ENCODE measurements at regions not wholly inside any gene's neighbourhood (a gene's known extent, or its start where the extent isn't known, plus 50 kb on each side); places are given as distances from the start of the nearest gene placed in this dataset.

GRCh38 chr11:15471048-15471894 lies 356.5 kb downstream of the INSC start:
- WGBS, 10 experiments: 20 to 96% (median 90%) methylated on average over 1 to 6 of the region's 7 CpGs; no CpG with 5 or more reads in 3 of the 10 experiments
- in situ Hi-C loops (cut with MboI; ENCODE audit: low pct_unique_long_range_greater_than_20kb in 2 of 9, low sequenced_read_pairs in 9 of 9, unreplicated experiment in 9 of 9): loop anchor here in 1 of 9 experiments (25.0 kb wide), 1 partner anchor 109 kb away; no protein-coding TSS in a partner anchor
- Histone ChIP-seq H3K4me3 (no peak overlapping the region), H3K27ac (no peak overlapping the region), H3K4me1 (replicated peaks in 1 of 2) (peaks cover 4 to 20% of the 10 kb centered on the region in 2 donors)
- ATAC-seq (replicated peaks in 6 of 8): no peak

DNA sequence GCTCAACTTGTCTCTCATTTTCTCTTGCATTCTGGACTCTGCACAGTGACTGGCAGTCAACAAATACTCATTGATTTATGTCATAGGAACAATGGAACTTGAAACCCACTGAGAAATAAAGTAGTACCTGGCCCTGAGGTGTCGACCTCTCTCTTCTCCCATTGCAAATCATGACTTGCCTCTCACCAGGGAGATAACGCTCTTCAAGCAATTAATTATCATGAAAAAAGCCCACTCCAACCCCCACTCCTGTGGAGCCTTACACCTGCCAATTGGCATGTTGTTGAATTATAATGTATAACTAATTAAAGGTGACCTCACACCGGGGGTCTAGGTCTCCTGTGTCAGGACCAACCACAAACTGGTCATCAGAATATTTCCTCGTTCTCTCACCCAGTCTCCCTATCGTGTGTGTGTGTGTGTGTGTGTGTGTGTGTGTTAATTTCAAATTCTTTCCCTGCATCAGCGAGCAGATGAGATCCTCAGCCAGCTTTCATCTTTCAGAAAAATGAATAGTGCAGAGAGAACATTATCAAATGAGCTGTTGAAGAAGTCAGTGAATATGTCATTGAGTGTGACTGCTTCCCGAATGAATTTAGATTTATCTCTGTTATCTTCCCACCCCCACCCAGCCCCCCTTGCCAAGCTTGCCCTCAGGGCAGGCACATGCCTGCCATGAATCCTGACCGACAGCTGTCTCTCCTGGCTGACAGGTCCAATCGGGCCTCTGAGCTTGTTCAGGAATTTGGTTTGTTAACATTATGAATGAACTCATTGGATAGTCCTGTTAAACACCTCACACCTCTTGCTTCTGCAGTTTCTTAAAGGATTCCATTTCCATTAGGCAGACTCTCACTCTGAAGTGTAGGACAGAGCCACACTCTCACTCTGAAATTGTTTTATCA lies 357.4 kb downstream of the INSC start:
- H3K4me3 ChIP-seq: no peak overlapping the region
- in situ Hi-C loops (cut with MboI; ENCODE audit: low pct_unique_long_range_greater_than_20kb in 2 of 9, low sequenced_read_pairs in 9 of 9, unreplicated experiment in 9 of 9): loop anchor here in 1 of 9 experiments (25.0 kb wide), 1 partner anchor 110 kb away; no protein-coding TSS in a partner anchor
- ATAC-seq (replicated peaks in 6 of 8): peak in 5 of 8 experiments; percentile 26 to 68 (median 58)

GRCh38 chr11:15473954-15474837 lies 359.5 kb downstream of the INSC start:
- no peak for ATAC-seq (replicated peaks in 6 of 8)
- in situ Hi-C loops (cut with MboI; ENCODE audit: low pct_unique_long_range_greater_than_20kb in 2 of 9, low sequenced_read_pairs in 9 of 9, unreplicated experiment in 9 of 9): loop anchor here in 1 of 9 experiments (25.0 kb wide), 1 partner anchor 112 kb away; no protein-coding TSS in a partner anchor
- no peak overlapping the region for H3K27ac ChIP-seq
- peaks cover 6 to 31% of the 10 kb centered on the region in 2 donors for H3K4me1 ChIP-seq (replicated peaks in 1 of 2)
- 20 to 96% (median 90%) methylated on average over 1 to 7 of the region's 8 CpGs for WGBS, 10 experiments
- H3K4me3 ChIP-seq: no peak overlapping the region

More for the DNA sequence above, 357.4 kb downstream of the INSC start:
- Histone ChIP-seq H3K27ac (no peak overlapping the region), H3K4me1 (replicated peaks in 1 of 2) (peaks cover 6 to 27% of the 10 kb centered on the region in 2 donors)
- WGBS, 10 experiments: 0 to 43% (median 25%) methylated on average over 1 to 6 of the region's 9 CpGs; no CpG with 5 or more reads in 3 of the 10 experiments

GRCh38 chr11:15476371-15476917 lies 361.7 kb downstream of the INSC start:
- peak in 5 of 8 experiments; percentile 87 to 97 (median 96) for ATAC-seq (replicated peaks in 6 of 8)
- Histone ChIP-seq H3K4me3 (no peak overlapping the region), H3K27ac (peak overlapping the region in 1 of 2 donors; percentile 8), H3K4me1 (replicated peaks in 1 of 2) (peaks cover 6 to 29% of the 10 kb centered on the region in 2 donors)
- in situ Hi-C loops (cut with MboI; ENCODE audit: low pct_unique_long_range_greater_than_20kb in 2 of 9, low sequenced_read_pairs in 9 of 9, unreplicated experiment in 9 of 9): no loop called here
- 0 to 83% (median 59%) methylated on average over 1 to 5 of the region's 5 CpGs; no CpG with 5 or more reads in 3 of the 10 experiments for WGBS, 10 experiments

DNA sequence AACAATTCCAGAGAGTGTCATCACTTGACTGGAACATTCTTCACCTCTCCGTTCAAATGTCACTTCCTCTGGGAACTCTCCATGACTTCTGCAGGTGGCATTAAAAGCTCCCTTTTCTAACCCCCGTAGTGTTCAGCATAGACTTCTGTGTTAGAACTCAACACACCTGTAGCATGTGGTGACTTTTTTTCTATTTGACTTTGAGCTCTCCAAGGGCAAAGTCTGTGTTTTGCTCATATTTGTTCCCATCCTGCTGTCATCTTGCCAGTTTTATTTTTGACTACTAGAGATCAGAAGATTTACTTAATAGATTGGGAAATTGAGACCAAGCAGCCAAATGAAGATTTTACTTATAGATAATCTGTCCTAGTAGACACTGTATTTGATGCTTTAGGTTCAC lies 367.1 kb downstream of the INSC start:
- no peak for ATAC-seq (replicated peaks in 6 of 8)
- WGBS, 10 experiments: 0 to 100% (median 36%) methylated on average over 1 to 2 of the region's 2 CpGs; no CpG with 5 or more reads in 2 of the 10 experiments
- H3K4me3 ChIP-seq: no peak overlapping the region
- peaks cover 0 to 6% of the 10 kb centered on the region in 2 donors for H3K4me1 ChIP-seq (replicated peaks in 1 of 2)
- H3K27ac ChIP-seq: no peak overlapping the region
- in situ Hi-C loops (cut with MboI; ENCODE audit: low pct_unique_long_range_greater_than_20kb in 2 of 9, low sequenced_read_pairs in 9 of 9, unreplicated experiment in 9 of 9): no loop called here

- Histone ChIP-seq H3K4me1 (replicated peaks in 1 of 2) (no peaks in the 10 kb centered on the region), H3K27ac (no peak overlapping the region), H3K4me3 (no peak overlapping the region)
- no peak for ATAC-seq (replicated peaks in 6 of 8)
- 0 to 100% (median 92%) methylated on average over 1 of the region's 1 CpG; no CpG with 5 or more reads in 2 of the 10 experiments for WGBS, 10 experiments
- in situ Hi-C loops (cut with MboI; ENCODE audit: low pct_unique_long_range_greater_than_20kb in 2 of 9, low sequenced_read_pairs in 9 of 9, unreplicated experiment in 9 of 9): no loop called here
Observed at GRCh38 chr11:15483205-15483604, 368.5 kb downstream of the INSC start.

DNA sequence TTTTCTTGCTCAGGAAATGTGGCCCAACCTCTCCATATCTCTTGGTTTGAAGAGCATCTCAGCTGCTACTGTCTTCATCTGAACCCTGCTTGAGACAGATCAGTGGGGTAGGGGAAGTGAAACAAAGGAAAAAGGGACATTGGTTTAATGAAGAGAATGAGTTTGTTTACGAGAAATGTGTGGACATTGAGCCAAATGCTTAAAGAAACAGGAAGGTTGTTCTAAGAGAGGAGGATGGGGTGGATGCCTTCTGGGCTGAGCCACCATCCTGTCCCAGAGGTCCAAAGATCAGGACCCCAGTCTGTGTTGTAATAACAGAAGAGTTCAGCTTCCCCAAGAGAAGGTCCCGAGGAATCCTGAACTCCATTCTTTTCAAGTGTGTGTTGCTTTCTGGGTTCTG lies 369.7 kb downstream of the INSC start:
- H3K4me3 ChIP-seq: no peak overlapping the region
- no peaks in the 10 kb centered on the region for H3K4me1 ChIP-seq (replicated peaks in 1 of 2)
- H3K27ac ChIP-seq: no peak overlapping the region
- no peak for ATAC-seq (replicated peaks in 6 of 8)
- 0 to 64% (median 13%) methylated on average over 1 to 2 of the region's 2 CpGs; no CpG with 5 or more reads in 4 of the 10 experiments for WGBS, 10 experiments
- in situ Hi-C loops (cut with MboI; ENCODE audit: low pct_unique_long_range_greater_than_20kb in 2 of 9, low sequenced_read_pairs in 9 of 9, unreplicated experiment in 9 of 9): no loop called here

GRCh38 chr11:15485432-15485831 lies 370.7 kb downstream of the INSC start:
- WGBS, 10 experiments: 0 to 100% (median 63%) methylated on average over 1 to 2 of the region's 2 CpGs; no CpG with 5 or more reads in 1 of the 10 experiments
- H3K27ac ChIP-seq: no peak overlapping the region
- ATAC-seq (replicated peaks in 6 of 8): no peak
- H3K4me1 ChIP-seq (replicated peaks in 1 of 2): no peaks in the 10 kb centered on the region
- in situ Hi-C loops (cut with MboI; ENCODE audit: low pct_unique_long_range_greater_than_20kb in 2 of 9, low sequenced_read_pairs in 9 of 9, unreplicated experiment in 9 of 9): no loop called here
- no peak overlapping the region for H3K4me3 ChIP-seq

- in situ Hi-C loops (cut with MboI; ENCODE audit: low pct_unique_long_range_greater_than_20kb in 2 of 9, low sequenced_read_pairs in 9 of 9, unreplicated experiment in 9 of 9): no loop called here
- Histone ChIP-seq H3K4me1 (replicated peaks in 1 of 2) (peaks cover 2 to 8% of the 10 kb centered on the region in 2 donors), H3K27ac (no peak overlapping the region), H3K4me3 (no peak overlapping the region)
- ATAC-seq (replicated peaks in 6 of 8): no peak
Observed at GRCh38 chr11:15489281-15489680, 374.6 kb downstream of the INSC start.

DNA sequence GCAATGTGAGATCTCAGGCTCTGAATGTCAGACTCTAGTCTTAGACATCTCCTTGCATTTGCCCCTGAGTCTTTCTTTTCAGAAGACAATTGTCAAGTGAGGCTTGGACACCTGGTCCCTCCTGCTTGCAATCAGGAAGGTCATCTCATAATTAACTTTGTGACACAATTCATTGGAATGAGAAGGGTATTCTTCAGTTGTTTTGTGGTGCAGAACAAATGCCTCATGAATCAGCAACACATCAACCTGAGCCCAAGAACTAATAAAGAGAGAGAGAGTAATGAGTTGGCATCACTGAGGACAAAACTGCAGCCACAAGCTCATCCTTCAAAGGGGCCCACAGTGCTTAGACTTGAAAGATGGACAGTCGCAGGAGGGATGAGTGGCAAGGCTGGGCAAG lies 375.8 kb downstream of the INSC start:
- H3K4me3 ChIP-seq: no peak overlapping the region
- ATAC-seq (replicated peaks in 6 of 8): no peak
- in situ Hi-C loops (cut with MboI; ENCODE audit: low pct_unique_long_range_greater_than_20kb in 2 of 9, low sequenced_read_pairs in 9 of 9, unreplicated experiment in 9 of 9): no loop called here
- 0 to 88% (median 37%) methylated on average over 1 of the region's 1 CpG; no CpG with 5 or more reads in 4 of the 10 experiments for WGBS, 10 experiments
- H3K27ac ChIP-seq: no peak overlapping the region
- peaks cover 4 to 13% of the 10 kb centered on the region in 2 donors for H3K4me1 ChIP-seq (replicated peaks in 1 of 2)

DNA sequence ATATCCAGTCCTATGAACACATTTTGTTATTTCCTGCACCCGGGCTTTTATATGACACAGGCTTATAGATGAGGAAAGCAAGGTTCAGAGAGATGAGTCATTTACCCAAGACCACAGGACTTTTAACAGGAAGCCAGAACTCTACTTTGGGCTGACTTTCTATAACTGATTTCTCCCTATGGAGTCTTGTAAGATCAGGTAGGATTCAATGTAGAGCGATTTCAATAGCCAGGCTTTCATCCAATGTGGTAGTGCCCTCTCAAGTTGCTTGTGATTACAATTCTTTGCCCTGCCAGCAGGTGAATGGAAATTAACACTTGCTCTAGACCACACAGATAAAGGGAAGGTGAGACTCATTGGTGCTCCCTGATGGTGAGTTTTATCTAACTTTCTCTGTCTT lies 378.3 kb downstream of the INSC start:
- WGBS, 10 experiments: 0 to 94% (median 64%) methylated on average over 1 to 2 of the region's 2 CpGs; no CpG with 5 or more reads in 3 of the 10 experiments
- peaks cover 4 to 13% of the 10 kb centered on the region in 2 donors for H3K4me1 ChIP-seq (replicated peaks in 1 of 2)
- H3K4me3 ChIP-seq: no peak overlapping the region
- in situ Hi-C loops (cut with MboI; ENCODE audit: low pct_unique_long_range_greater_than_20kb in 2 of 9, low sequenced_read_pairs in 9 of 9, unreplicated experiment in 9 of 9): no loop called here
- ATAC-seq (replicated peaks in 6 of 8): no peak
- no peak overlapping the region for H3K27ac ChIP-seq
